ENCODE measurements at regions not wholly inside any gene's neighbourhood (a gene's known extent, or its start where the extent isn't known, plus 50 kb on each side); places are given as distances from the start of the nearest gene placed in this dataset.

DNA sequence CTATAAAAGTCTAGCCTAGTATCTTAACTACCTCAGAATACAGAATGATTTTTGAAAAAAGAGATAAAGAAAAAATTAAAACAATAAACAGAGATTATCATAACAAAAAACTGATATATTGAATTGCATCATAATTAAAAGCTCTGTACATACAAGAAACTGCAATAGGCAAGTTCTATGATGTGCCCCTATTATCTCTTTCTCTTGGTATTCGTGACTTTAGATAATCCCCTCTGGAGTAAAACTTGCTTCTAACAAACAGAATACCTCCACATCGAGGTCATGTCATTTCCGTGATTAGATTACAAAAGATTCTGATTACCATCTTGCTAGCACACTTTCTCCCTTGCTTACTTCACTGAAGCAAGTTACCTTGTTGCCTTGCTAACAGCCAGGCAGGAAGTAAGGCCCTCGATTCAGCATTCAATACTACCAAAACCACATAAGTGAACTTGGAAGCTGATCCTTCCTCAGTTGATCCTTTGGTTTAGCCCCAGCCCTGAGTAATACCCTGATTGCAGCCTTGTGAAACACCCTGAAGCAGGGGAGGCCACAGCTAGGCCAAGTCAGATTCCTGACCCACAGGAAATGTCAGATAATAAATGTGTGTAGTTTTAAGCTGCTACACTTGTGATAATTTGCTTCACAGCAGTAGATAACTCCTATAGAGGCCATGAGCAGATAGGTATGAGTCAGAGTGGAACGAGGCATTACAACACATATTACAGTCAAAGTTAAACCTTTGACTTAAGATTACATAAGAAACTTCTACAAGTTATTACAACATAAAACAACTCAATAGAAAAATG, 53.7 kb upstream of the TMX4 start:
- DNase-seq, result peak; percentile 66

DNA sequence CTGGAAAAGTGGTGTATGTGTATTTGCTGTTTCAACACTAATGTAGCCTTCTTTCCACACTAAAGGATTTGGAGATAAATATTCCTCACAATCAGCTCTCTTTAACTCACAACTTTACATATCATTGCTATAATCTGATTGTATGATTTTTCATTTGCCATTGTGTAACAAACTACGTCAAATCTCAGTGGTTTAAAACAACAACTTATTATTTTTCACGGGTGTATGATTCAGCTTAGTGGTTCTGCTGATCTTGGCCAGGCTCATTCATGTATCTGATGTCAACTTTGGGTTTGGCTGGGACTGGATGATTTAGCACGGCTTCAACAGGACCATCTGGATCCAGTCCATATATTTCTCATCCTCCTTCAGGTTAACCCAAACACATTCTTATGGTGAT, 55.4 kb upstream of the TMX4 start:
- DNase-seq, result no peak

DNA sequence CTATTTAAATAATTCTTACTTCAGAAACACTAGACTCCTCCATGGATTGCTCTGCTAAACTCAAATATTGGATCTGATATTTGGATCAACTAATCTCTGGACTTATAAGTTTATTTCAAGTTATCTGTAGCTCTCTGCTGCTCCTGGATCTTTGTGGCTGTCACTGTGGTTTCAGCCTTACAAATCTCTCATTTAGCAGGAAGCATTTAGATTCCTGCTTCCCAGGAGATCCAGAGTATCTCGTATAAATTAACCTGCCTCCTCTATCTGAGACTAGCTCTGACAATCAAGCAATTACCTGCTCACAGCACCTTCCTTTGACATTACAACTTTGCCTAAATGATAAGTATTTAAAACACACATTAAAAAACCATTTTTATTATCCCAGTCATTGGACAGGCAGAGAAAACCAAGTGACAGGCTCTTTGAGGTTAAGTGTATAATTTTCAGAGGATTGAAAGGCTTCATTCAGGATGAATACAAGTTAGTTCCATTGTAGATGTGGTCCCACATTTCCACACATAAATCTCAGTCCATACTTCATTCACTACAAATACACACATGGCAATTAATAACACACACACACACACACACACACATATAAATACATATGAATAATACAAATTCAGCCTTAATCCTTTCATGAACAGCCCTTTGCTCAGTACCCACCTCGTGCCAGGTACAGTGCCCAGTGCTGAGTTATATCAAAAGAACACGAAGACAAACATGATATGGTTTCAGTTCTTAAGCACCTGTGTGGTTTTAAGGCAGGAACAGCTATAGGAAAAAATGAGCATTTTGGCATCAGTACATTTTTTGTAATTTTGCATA, 55.5 kb upstream of the PLCB1 start:
- no peak for DNase-seq

DNA sequence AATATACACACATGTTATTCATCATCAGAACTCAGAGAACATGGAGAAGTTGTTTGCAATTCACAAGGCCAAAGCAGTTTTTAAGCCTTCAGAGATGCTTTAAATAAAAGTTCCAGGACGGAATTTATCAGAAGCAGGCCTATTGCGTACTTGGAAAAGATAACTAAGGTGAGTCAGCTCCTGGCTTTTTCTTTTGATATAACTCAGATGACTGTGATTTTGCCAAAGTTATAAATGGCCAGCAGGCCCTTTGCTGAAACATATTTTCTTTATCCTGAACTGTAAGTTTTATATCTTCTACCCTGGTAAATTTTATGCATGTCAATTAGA, 55.0 kb upstream of the PLCB1 start:
- no peak for DNase-seq

DNA sequence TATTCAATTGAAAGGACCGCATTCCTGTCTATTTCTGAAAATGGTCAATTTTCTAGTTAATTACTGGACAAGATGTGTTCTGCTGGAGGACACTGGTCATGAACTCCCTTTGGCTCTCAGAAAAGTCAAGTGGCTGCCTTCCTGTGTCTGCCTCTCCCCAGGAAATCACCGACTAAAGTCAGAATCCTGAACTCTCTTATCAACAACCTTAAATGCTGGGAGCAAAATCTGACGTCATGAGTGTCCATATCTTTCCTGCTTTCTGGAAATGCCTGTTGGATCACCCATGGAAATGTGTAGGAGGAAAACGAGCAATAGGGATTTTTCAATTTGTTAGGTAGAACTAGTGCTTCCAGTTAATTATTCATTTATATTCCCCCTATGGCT, 53.5 kb upstream of the PLCB1 start:
- DNase-seq, result no peak

DNA sequence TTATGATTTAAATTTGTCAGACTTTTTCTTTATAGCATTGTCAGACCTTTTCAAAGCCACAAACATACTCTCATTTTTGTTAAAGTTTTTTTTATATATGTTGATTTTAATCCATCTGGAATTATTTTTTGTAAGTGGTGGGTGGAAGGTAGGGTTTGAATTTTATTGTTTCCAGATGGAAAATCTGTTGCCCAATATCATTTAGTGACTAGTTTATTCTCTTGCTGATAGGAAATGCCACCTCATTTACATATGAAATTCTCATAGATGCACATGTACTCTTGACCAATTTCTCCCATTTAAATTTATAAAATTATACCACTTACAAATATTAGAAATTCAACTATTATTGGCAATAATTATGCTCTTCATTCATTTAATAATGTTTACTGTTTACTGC, 52.1 kb upstream of the PLCB1 start:
- no peak for DNase-seq

DNA sequence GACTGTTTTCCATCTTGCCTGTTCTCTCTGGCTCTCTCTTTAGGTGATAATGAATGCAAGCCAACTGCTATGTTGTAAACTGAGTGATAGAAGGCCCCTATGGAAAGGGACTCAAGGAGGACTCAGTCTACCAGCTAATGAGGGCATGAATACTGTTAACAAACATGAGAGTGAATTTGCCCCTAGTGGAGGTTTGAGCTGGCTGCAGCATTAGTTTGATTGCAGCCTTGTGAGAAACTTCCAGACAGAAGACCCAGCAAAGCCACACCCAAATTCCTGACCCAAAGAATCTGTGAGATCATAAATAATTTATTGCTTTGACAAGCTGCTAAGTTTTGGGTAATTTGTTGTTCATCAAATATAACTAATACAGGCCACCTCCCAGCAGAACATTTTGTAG, 50.0 kb upstream of the PLCB1 start:
- DNase-seq, result peak; percentile 7
